Heart left ventricle (tissue), 16 donors: ENCODE measurements at regions not wholly inside any gene's neighbourhood (a gene's known extent, or its start where the extent isn't known, plus 50 kb on each side); places are given as distances from the start of the nearest gene placed in this dataset.

Experiments used
- ATAC-seq, 4 donors: fragments of 200-7000 bp; cut with Tn5 transposase; one replicate each; pipeline ENCODE4 v1.9.1; 2020 to 2022; ENCODE audit warnings: moderate library complexity in 4 of 4, mild to moderate bottlenecking in 3 of 4, moderate number of reproducible peaks in 1 of 4
- DNase-seq, 5 donors: peaks; one replicate each; pipeline ENCODE4 v3.0.0-alpha.2; 2020
- H3K27ac ChIP-seq, 12 donors: fragments of 200-600 bp; sonication (generic) in 4 of 12; one replicate each; pipeline versions ENCODE4 v1.5.0 to v1.8.0; 2016 to 2022; ENCODE audit warnings: mild to moderate bottlenecking in 2 of 12
- H3K27me3 ChIP-seq, 9 donors: fragments of 200-600 bp; sonication (generic) in 2 of 9; one replicate each; pipeline versions ENCODE4 v1.5.1 to v1.8.0; 2016 to 2022; ENCODE audit warnings: mild to moderate bottlenecking in 3 of 9
- H3K36me3 ChIP-seq, 9 donors: fragments of 200-600 bp; sonication (generic) in 2 of 9; one replicate each; pipeline versions ENCODE4 v1.5.0 to v1.8.0; 2018 to 2022; ENCODE audit warnings: mild to moderate bottlenecking in 2 of 9
- H3K4me1 ChIP-seq, 12 donors: fragments of 200-600 bp; sonication (generic) in 4 of 12; one replicate each; pipeline versions ENCODE4 v1.5.0 to v1.8.0; 2016 to 2022; ENCODE audit warnings: mild to moderate bottlenecking in 3 of 12
- H3K4me3 ChIP-seq, 12 donors: fragments of 200-600 bp; sonication (generic) in 4 of 12; one replicate each; pipeline versions ENCODE4 v1.5.0 to v1.8.0; 2017 to 2022; ENCODE audit warnings: mild to moderate bottlenecking in 9 of 12, moderate library complexity in 4 of 12
- H3K9me3 ChIP-seq, 12 donors: fragments of 200-600 bp; sonication (generic) in 4 of 12; one replicate each; pipeline versions ENCODE4 v1.5.0 to v1.8.0; 2016 to 2022; ENCODE audit warnings: mild to moderate bottlenecking in 1 of 12
- CTCF ChIP-seq, 12 donors: fragments of 200-600 bp; sonication (generic) in 4 of 12; IDR thresholded peaks; one replicate each; pipeline versions ENCODE4 v1.5.0 to v1.8.0; 2018 to 2022; ENCODE audit warnings: antibody characterized with exemption in 12 of 12, mild to moderate bottlenecking in 5 of 12
- POLR2A ChIP-seq, 2 donors: fragments of 450-650 bp; IDR thresholded peaks; one replicate each; pipeline ENCODE4 v1.6.1; 2017; ENCODE audit warnings: antibody characterized with exemption in 2 of 2, mild to moderate bottlenecking in 2 of 2, moderate library complexity in 2 of 2
- WGBS, 4 donors: extraction: QIAGEN DNeasy Blood & Tissue Kit in 2 of 4; methylation state at CpG; one replicate each; pipeline versions ENCODE4 v1.1.5 to v1.1.7; 2013 to 2018; 5-methylcytosine and 5-hydroxymethylcytosine counted together
- intact Hi-C, 10 donors: fragments of 100-400 bp; cut with DNase I; formaldehyde crosslinking; loops; one replicate each; pipeline versions ENCODE4 v1.11.1 to v1.14.2; 2022
- donor health status: ischemic (EF 13 %, LVEDD 7.1; RV severe dilation, severe dysfunction).
- donor health status: healthy with polysubstance abuse.
- donor health status: DM: no; HTN: yes; CAD: no.
- donor health status: DM: no; HTN: no; CAD: no.
- donor health status: ischemic (EF 25% LVEDD 6.9; RV normal size, moderate dysfunction).
- donor health status: ischemic (EF 25% LVEDD 5.7; RV mildly dilated, moderate dysfunction).
- donor health status: healthy.
- donor health status: DM: yes; HTN: yes; CAD: no.
- donor health status: ischemic (EF 35%, LVEDD 5.7; RV mildly dilated, moderate dysfunction).
- donor health status: nonischemic (EF 11% LVEDD 7.7; RV severe dilation, severe dysfunction).
- donor health status: DM: yes; HTN: yes; CAD: no.
- donor health status: PGD.
- donor health status: ischemic (EF 29% LVEDD 5.4; RV normal size, mild dysfunction).
- donor health status: nonischemic (EF 23%, LVEDD 6.1; RV moderate dilation, normal function).

GRCh38 chr9:75210215-75210614, 121.9 kb downstream of the OSTF1 start:
- Histone ChIP-seq H3K27ac (no peak overlapping the region), H3K4me3 (no peak overlapping the region), H3K9me3 (no peaks in the 10 kb centered on the region), H3K4me1 (no peaks in the 10 kb centered on the region), H3K27me3 (no peaks in the 10 kb centered on the region), H3K36me3 (no peaks in the 10 kb centered on the region)
- DNase-seq = no peak
- WGBS, 4 donors = 44 to 62% (median 60%) methylated on average over 3 of the region's 3 CpGs
- no peak for TF ChIP-seq CTCF (IDR thresholded peaks at IDR 0.05)
- no peak for TF ChIP-seq POLR2A (IDR thresholded peaks at IDR 0.05)
- intact Hi-C loops = no loop called here
- no peak for ATAC-seq

GRCh38 chr9:75213765-75214164, 125.5 kb downstream of the OSTF1 start:
- H3K4me1 ChIP-seq = no peaks in the 10 kb centered on the region
- H3K9me3 ChIP-seq = no peaks in the 10 kb centered on the region
- intact Hi-C loops = no loop called here
- no peak overlapping the region for H3K27ac ChIP-seq
- DNase-seq = no peak
- H3K27me3 ChIP-seq = no peaks in the 10 kb centered on the region
- H3K36me3 ChIP-seq = no peaks in the 10 kb centered on the region
- ATAC-seq = no peak
- 78 to 84% (median 80%) methylated on average over 3 of the region's 3 CpGs for WGBS, 4 donors
- no peak overlapping the region for H3K4me3 ChIP-seq
- no peak for TF ChIP-seq CTCF (IDR thresholded peaks at IDR 0.05)
- no peak for TF ChIP-seq POLR2A (IDR thresholded peaks at IDR 0.05)

GRCh38 chr9:75226403-75227139, 138.3 kb downstream of the OSTF1 start:
- ATAC-seq = no peak

DNA sequence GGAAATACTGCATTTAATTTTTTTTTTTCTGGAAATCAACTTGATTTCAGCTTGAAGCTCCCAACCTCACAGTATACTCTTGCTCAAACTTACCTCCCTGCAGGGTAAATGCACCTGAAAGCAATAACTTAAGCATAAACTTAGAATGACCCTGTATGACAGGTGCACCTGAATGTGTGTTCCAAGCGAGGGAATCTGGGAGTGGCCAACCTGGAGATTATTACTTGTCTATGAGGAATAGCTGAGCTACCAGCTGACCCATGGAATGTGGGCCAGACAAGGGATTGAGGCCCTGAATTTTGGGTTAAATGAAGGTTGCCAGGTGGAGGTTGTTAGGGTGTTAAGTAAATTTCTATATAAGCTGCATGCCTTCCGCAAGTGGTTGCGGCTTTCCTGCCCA, 140.6 kb downstream of the OSTF1 start:
- H3K9me3 ChIP-seq = peaks cover 0 to 29% (median 3%) of the 10 kb centered on the region in 12 donors
- no peaks in the 10 kb centered on the region for H3K36me3 ChIP-seq
- H3K27ac ChIP-seq = no peak overlapping the region
- intact Hi-C loops = no loop called here
- H3K4me1 ChIP-seq = no peaks in the 10 kb centered on the region
- no peak overlapping the region for H3K4me3 ChIP-seq
- H3K27me3 ChIP-seq = no peaks in the 10 kb centered on the region
- 74 to 87% (median 79%) methylated on average over 3 of the region's 3 CpGs for WGBS, 4 donors
- DNase-seq = no peak
- ATAC-seq = no peak
- TF ChIP-seq CTCF (IDR thresholded peaks at IDR 0.05) (no peak), POLR2A (IDR thresholded peaks at IDR 0.05) (no peak)

More at GRCh38 chr9:75226403-75227139, 138.3 kb downstream of the OSTF1 start:
- Histone ChIP-seq H3K27me3 (no peaks in the 10 kb centered on the region), H3K9me3 (peaks cover 0 to 43% (median 6%) of the 10 kb centered on the region in 12 donors), H3K36me3 (no peaks in the 10 kb centered on the region), H3K27ac (no peak overlapping the region), H3K4me1 (no peaks in the 10 kb centered on the region), H3K4me3 (no peak overlapping the region)
- no peak for TF ChIP-seq POLR2A (IDR thresholded peaks at IDR 0.05)
- DNase-seq = no peak
- intact Hi-C loops = no loop called here
- 69 to 78% (median 73%) methylated on average over 2 of the region's 2 CpGs for WGBS, 4 donors
